ENCODE measurements at regions not wholly inside any gene's neighbourhood (a gene's known extent, or its start where the extent isn't known, plus 50 kb on each side); places are given as distances from the start of the nearest gene placed in this dataset.

DNA sequence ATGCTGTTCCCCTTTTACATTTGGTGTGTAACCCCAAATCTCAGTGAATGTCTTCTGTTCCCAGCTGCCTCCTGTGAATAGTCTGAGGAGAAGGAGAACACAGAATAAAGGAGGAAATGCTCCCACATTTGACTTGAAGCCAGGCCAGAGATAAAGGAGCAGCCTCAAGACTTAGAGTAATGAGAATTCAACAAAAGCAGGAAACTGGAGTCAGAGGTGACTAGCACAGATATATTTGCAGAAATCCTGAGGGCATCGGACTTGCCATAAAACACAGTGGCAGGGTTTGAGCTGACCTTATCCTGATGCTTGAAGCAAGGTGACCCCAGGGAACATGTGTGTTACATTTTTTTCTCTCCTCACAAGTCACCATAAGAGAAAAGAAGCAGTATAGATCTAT is 291.4 kb upstream of the RND3 start:
- Mint-ChIP-seq H3K4me1 (no peaks in the 10 kb centered on the region), H3K27ac (no peak overlapping the region)

DNA sequence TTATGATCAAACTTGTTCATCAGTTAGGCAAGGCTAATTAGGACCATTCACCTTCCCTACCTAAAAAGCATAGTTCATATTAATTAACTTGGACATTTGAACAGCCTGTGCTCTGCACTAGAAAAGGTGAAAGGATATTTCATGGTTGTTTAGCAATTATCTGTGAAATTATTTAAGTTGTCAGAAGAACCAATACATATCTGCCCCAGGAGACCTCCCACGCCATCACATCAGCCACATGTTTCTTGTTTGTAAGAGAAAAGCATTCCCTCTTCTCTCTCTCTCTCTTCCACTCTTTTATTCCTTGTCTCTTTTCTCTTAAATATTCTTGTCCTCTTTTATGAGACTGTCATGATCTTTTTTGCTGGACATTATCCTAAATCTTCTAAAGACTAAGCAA is 282.0 kb upstream of the RND3 start:
- no peaks in the 10 kb centered on the region for H3K36me3 Mint-ChIP-seq
- no peaks in the 10 kb centered on the region for H3K4me1 Mint-ChIP-seq
- H3K9me3 Mint-ChIP-seq, result peaks cover 4% of the 10 kb centered on the region
- ATAC-seq, result no peak
- no peak overlapping the region for H3K4me3 Mint-ChIP-seq
- no peak for DNase-seq (ENCODE audit: low spot score in 2 of 2)
- no peak overlapping the region for H3K27ac Mint-ChIP-seq

More for the DNA sequence above, 291.4 kb upstream of the RND3 start:
- no peak for DNase-seq (ENCODE audit: low spot score in 2 of 2)
- H3K36me3 Mint-ChIP-seq, result no peaks in the 10 kb centered on the region
- ATAC-seq, result no peak
- no peaks in the 10 kb centered on the region for H3K9me3 Mint-ChIP-seq
- no peak overlapping the region for H3K4me3 Mint-ChIP-seq

DNA sequence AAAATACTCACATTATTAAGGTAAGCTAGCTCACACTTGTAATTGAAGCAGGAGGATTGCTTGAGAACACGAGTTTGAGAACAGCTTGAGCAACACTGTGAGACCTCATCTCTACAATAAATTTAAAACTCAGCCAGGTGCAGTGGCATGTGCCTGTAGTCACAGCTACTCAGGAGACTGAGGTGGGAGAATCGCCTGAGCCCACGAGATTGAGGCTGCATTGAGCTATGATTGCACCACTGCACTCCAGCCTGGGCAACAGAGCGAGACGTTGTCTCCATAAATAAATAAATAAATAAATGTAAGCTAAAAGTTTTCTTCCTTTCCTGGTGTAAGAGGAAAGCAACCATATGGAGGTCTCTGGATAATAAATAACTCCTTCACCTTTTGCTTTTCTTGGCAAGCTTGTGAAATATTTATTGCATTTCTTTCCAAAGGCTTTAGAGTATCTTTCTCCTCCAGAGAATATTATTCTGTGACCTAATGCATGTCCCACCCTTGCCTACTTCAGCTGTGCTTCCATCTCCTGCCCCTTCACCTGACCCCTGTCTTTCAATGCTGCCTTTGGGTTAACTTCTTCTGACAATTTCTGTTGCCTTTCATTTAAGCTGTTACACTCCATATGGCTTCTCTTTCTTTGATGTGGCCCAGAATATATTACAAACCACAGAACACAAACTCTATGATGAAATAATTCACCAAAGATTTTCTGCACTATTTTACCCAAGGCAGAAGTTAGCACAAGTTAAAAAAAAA is 280.7 kb upstream of the RND3 start:
- no peak for ATAC-seq
- Mint-ChIP-seq H3K36me3 (no peaks in the 10 kb centered on the region), H3K4me3 (no peak overlapping the region), H3K27ac (no peak overlapping the region), H3K9me3 (peaks cover 9% of the 10 kb centered on the region), H3K4me1 (no peaks in the 10 kb centered on the region)
- DNase-seq (ENCODE audit: low spot score in 2 of 2), result no peak

- DNase-seq (ENCODE audit: low spot score in 2 of 2) (no peak), ATAC-seq (no peak)
- Mint-ChIP-seq H3K36me3 (no peaks in the 10 kb centered on the region), H3K4me1 (no peaks in the 10 kb centered on the region), H3K9me3 (peaks cover 16% of the 10 kb centered on the region), H3K4me3 (no peak overlapping the region), H3K27ac (no peak overlapping the region)
Measured at GRCh38 chr2:150762571-150762970, 275.1 kb upstream of the RND3 start.

DNA sequence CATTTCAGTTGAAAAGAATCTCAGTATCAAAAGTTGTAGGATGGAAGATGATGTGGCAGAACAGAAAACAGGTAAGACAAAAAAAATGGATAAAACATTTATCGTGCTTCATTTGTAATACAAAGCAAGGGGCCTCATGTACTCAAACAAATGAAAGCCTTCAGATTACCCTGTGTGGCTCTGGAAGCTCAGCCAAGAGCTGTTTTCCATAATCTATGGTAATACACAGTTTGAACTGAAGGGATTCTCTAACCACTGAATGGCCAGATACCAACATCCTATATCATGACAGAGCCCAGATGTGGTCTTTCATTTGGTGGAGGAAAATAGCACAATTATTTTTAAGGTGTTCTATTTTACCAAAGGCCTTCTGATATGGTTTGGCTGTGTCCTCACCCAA is 272.1 kb upstream of the RND3 start:
- Mint-ChIP-seq H3K4me3 (no peak overlapping the region), H3K4me1 (no peaks in the 10 kb centered on the region), H3K36me3 (no peaks in the 10 kb centered on the region), H3K9me3 (peaks cover 13% of the 10 kb centered on the region), H3K27ac (no peak overlapping the region)
- no peak for DNase-seq (ENCODE audit: low spot score in 2 of 2)
- no peak for ATAC-seq

GRCh38 chr2:150759106-150759505 is 271.6 kb upstream of the RND3 start:
- H3K9me3 Mint-ChIP-seq, result peaks cover 9% of the 10 kb centered on the region
- H3K4me1 Mint-ChIP-seq, result no peaks in the 10 kb centered on the region
- no peak overlapping the region for H3K4me3 Mint-ChIP-seq
- no peak overlapping the region for H3K27ac Mint-ChIP-seq
- H3K36me3 Mint-ChIP-seq, result no peaks in the 10 kb centered on the region
- DNase-seq (ENCODE audit: low spot score in 2 of 2), result no peak
- ATAC-seq, result no peak

DNA sequence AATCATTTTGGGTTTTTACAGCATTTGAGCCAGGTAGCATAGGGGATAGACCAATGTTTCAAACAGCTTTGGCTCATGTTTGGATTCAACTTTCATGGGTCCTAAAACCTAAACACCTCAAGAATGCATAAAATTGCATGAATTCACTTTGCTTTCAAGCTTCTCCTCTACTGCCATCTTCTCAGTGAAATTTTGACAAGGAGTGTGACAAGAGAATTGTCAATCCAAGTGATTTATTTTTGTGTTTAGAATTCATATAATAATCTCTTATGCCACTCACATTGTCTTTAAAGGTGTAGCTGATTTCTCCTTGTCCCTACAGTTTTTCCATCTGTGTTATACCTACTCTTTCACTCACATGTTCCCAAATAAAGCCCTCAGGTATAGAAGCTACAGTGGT is 264.8 kb upstream of the RND3 start:
- Mint-ChIP-seq H3K4me3 (no peak overlapping the region), H3K27ac (no peak overlapping the region), H3K9me3 (peaks cover 8% of the 10 kb centered on the region), H3K36me3 (no peaks in the 10 kb centered on the region), H3K4me1 (no peaks in the 10 kb centered on the region)
- ATAC-seq, result no peak
- no peak for DNase-seq (ENCODE audit: low spot score in 2 of 2)

DNA sequence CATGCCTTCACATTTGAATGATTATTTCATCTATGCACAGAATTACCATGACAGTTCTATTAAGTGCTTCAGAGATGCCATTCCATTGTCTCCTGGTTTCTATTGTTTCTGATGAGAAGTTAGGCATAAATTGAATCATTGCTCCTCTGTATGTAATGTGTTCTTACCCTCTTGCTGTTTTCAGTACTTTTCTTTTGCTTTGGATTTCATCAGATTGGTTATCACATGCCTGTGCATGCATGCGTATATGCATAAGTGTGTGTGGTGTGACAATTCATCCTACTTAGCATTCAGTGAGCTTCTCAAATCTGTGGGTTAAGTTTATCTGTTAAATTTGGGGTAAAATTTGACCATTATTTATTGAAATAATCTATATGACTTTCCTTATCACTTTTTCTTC is 263.3 kb upstream of the RND3 start:
- H3K36me3 Mint-ChIP-seq, result no peaks in the 10 kb centered on the region
- DNase-seq (ENCODE audit: low spot score in 2 of 2) (no peak), ATAC-seq (no peak)
- no peak overlapping the region for H3K27ac Mint-ChIP-seq
- H3K4me3 Mint-ChIP-seq, result no peak overlapping the region
- H3K4me1 Mint-ChIP-seq, result no peaks in the 10 kb centered on the region
- peaks cover 8% of the 10 kb centered on the region for H3K9me3 Mint-ChIP-seq

- no peak overlapping the region for H3K27ac Mint-ChIP-seq
- no peaks in the 10 kb centered on the region for H3K9me3 Mint-ChIP-seq
- no peak for ATAC-seq
- no peaks in the 10 kb centered on the region for H3K36me3 Mint-ChIP-seq
- H3K4me1 Mint-ChIP-seq, result no peaks in the 10 kb centered on the region
- no peak overlapping the region for H3K4me3 Mint-ChIP-seq
- no peak for DNase-seq (ENCODE audit: low spot score in 2 of 2)
Measured at GRCh38 chr2:150742094-150742493, 254.6 kb upstream of the RND3 start.

DNA sequence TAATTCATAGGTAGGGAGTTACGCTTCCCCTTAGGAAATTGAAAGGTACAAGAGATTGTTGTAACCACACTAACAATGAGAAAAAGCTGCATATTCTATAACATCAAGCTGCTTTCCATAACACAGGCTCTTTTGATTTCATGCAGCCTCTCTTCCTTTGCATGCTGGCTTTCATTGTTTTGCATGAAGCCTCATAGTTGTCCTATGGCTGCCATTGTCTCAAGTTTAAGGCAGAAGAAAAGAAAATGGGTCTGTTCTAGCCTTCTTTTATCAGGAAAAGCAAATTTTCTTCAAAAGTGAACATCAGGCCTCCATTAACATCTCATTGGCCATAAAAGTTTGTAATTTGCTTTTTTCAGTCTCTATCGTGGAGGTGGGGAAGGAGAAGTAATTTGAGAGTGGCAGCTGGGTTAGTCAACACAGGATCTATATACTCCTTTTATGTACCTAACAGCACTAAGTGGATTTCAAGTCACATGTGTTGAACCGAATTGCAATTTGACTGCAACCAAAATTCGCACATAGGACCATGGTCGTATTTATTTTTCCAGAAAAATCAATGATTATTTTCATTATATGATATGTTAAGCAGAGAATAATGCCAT is 248.5 kb upstream of the RND3 start:
- Mint-ChIP-seq H3K27ac (no peak overlapping the region), H3K9me3 (peaks cover 4% of the 10 kb centered on the region), H3K4me3 (no peak overlapping the region), H3K4me1 (no peaks in the 10 kb centered on the region), H3K36me3 (no peaks in the 10 kb centered on the region)
- no peak for ATAC-seq
- no peak for DNase-seq (ENCODE audit: low spot score in 2 of 2)

DNA sequence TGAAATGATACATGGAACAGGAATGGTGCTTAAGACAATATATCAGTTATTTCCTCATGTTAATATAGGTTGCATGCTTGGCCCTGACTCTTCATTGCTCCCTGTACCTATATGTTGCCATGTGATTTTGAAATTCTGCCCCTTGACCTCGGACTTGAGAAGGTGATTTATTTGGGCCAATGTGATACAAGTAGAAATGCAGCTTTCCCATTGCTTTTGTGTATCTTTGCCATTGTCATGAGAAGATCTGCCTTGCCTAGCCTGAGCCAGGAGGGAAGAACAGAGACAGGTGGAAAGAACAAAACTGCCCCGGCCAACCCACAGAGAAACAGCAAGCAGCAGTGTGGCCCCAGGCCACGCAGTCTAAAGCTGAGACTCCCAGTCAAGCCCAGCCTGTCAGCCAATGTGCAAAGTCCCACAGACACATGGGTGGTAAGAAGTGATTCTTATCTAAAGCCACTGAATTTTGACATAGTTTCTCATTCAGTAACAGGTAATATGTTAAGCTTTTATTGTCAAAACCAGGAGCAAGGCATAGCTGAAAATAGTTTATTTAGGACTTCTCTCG is 245.7 kb upstream of the RND3 start:
- H3K36me3 Mint-ChIP-seq, result no peaks in the 10 kb centered on the region
- H3K27ac Mint-ChIP-seq, result no peak overlapping the region
- H3K4me3 Mint-ChIP-seq, result no peak overlapping the region
- no peaks in the 10 kb centered on the region for H3K4me1 Mint-ChIP-seq
- H3K9me3 Mint-ChIP-seq, result peaks cover 4% of the 10 kb centered on the region
- ATAC-seq (no peak), DNase-seq (ENCODE audit: low spot score in 2 of 2) (no peak)

DNA sequence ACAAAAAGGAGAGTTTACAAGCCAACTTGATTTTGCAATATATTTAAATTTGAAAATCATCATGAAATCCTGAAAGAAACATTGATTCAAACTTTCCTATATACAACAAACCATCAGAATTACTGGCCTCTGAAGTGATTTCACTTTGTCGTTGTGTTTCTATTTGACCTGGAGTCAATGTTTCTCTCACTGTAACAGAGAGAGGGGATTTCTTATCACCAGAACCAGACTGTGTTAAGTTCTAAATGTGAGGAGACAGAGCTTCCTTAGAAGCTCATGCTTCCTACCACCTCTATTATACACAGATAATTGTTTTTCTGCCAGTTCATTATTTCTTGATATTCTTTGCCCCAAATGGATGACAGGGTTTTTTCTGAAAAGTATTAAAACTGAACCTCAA is 245.0 kb upstream of the RND3 start:
- no peaks in the 10 kb centered on the region for H3K36me3 Mint-ChIP-seq
- H3K4me1 Mint-ChIP-seq, result no peaks in the 10 kb centered on the region
- H3K4me3 Mint-ChIP-seq, result no peak overlapping the region
- peaks cover 4% of the 10 kb centered on the region for H3K9me3 Mint-ChIP-seq
- DNase-seq (ENCODE audit: low spot score in 2 of 2) (no peak), ATAC-seq (no peak)
- H3K27ac Mint-ChIP-seq, result no peak overlapping the region

DNA sequence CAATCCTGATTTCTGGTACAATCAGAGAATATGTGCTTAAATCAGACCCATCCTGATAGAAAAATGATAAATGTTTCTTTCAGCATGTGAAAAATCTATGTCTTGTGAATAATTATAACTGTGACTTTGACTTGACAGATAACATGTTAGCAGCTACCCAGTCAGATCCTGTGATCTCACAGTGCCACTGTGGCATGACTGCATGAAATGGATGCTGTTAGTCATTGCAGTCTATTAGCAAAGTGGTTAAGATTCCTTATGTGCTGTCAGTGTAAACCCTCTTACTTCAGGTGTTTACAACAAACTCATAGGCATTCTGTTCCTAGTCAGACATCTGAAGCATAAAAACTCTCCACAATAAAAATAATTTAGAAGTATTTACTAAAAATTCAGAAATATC is 244.6 kb upstream of the RND3 start:
- ATAC-seq (no peak), DNase-seq (ENCODE audit: low spot score in 2 of 2) (no peak)
- H3K4me3 Mint-ChIP-seq, result no peak overlapping the region
- H3K9me3 Mint-ChIP-seq, result peaks cover 4% of the 10 kb centered on the region
- H3K4me1 Mint-ChIP-seq, result no peaks in the 10 kb centered on the region
- no peaks in the 10 kb centered on the region for H3K36me3 Mint-ChIP-seq
- H3K27ac Mint-ChIP-seq, result no peak overlapping the region

GRCh38 chr2:150729495-150729955 is 242.1 kb upstream of the RND3 start:
- H3K9me3 Mint-ChIP-seq, result peaks cover 6% of the 10 kb centered on the region
- H3K4me1 Mint-ChIP-seq, result no peaks in the 10 kb centered on the region
- no peaks in the 10 kb centered on the region for H3K36me3 Mint-ChIP-seq
- no peak for ATAC-seq
- no peak overlapping the region for H3K4me3 Mint-ChIP-seq
- no peak overlapping the region for H3K27ac Mint-ChIP-seq
- no peak for DNase-seq (ENCODE audit: low spot score in 2 of 2)

DNA sequence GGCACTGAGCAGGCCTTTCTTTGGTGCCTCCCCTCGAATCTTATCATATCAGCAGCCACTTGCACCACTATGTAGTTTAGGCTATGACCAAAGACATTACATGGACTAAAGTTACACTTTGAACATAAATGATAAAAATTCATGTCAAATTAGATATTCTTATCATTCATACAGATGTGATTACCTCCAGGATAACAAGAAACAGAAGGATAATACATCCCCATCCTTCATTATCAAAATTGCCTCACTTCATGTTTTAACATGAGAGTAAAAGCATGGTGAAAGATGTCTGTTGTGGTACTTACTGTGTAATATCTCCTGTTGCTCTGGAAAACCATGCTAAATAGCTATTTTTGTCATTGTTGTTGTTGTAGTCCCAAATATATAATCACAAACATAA is 230.8 kb upstream of the RND3 start:
- peaks cover 8% of the 10 kb centered on the region for H3K9me3 Mint-ChIP-seq
- H3K36me3 Mint-ChIP-seq, result no peaks in the 10 kb centered on the region
- ATAC-seq (no peak), DNase-seq (ENCODE audit: low spot score in 2 of 2) (no peak)
- H3K4me3 Mint-ChIP-seq, result no peak overlapping the region
- H3K27ac Mint-ChIP-seq, result no peak overlapping the region
- no peaks in the 10 kb centered on the region for H3K4me1 Mint-ChIP-seq

DNA sequence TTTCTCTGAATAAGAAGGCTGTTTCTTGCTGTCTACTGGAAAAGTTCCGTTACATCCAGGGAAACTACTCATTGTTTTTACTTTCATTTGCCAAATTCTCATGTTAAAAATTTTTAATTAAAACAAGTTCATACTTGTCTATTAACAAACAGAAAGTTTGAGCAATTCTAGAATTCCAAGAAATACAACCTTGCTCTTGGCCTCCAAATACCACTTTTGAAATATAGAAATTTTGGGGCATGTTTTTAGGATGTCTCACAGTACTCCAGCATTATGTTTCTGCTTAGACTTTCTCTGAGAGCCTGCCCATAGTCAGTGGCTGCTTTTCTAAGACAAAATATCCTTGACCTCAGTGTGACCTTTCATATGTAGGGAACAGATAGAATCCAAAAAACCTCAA is 228.7 kb upstream of the RND3 start:
- no peak overlapping the region for H3K4me3 Mint-ChIP-seq
- H3K4me1 Mint-ChIP-seq, result no peaks in the 10 kb centered on the region
- no peaks in the 10 kb centered on the region for H3K36me3 Mint-ChIP-seq
- DNase-seq (ENCODE audit: low spot score in 2 of 2) (no peak), ATAC-seq (no peak)
- peaks cover 6% of the 10 kb centered on the region for H3K9me3 Mint-ChIP-seq
- H3K27ac Mint-ChIP-seq, result no peak overlapping the region
